CD4-positive, alpha-beta T cell treated with Interleukin-17A for 4 hours (primary cell): ENCODE measurements at regions not wholly inside any gene's neighbourhood (a gene's known extent, or its start where the extent isn't known, plus 50 kb on each side); places are given as distances from the start of the nearest gene placed in this dataset.

ENCODE experiments used
- DNase-seq: peaks from one replicate; pipeline ENCODE4 v3.0.0-alpha.2; 2020; ENCODE audit warnings: mixed read lengths

DNA sequence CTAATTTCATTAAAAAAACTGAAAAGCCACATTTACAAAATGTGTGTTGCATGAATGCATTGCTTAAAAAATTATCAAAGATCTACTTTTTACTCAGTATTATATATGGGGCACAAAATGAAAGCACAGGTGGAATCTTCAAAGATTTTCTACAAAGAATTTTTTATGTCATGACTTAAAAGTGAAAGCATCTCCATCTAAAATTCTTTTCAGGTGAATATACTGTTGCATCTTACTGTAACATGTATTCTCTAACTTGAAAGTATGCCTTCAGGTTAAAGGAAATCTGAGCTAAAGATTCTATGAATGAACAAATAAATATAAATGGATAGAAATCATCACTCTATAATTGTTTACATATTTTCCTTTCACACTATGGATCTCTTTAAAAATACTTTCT is 66.8 kb upstream of the WDR75 start:
- no peak for DNase-seq

DNA sequence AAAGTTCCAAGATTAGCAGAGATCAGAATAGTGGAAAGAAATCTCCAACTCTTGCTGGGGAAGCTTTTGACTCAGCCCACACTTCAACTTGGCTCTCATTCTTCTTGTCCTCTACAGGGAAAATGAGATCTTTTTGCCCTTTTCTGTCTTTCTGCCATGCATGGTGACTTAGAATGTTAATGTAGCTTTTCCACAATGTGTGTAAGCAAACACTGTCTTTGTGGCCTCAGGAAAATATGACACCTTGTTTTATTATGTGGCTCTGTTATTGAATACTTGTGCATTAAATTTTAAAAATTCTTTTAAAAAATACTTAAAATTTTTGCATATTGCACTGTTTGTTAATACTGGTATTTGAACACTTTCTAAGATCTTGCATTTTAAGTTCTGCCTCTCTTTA is 65.4 kb upstream of the WDR75 start:
- DNase-seq: no peak

DNA sequence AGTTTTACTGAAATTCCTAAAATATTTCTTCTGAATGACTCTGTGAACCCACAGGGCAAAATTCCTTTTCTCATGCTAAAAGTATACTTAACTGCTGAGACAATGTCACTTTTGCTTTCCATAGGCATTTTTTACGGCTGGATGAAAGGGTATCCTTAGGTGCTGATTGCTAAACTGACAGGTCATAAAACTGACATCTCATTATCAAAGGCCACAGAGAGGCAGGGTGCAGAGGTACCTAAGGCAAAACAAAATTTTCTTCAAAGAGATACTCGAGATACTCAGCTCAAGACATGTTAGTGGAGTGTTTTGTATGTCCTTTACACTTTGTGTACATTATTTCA is 62.0 kb upstream of the WDR75 start:
- no peak for DNase-seq

DNA sequence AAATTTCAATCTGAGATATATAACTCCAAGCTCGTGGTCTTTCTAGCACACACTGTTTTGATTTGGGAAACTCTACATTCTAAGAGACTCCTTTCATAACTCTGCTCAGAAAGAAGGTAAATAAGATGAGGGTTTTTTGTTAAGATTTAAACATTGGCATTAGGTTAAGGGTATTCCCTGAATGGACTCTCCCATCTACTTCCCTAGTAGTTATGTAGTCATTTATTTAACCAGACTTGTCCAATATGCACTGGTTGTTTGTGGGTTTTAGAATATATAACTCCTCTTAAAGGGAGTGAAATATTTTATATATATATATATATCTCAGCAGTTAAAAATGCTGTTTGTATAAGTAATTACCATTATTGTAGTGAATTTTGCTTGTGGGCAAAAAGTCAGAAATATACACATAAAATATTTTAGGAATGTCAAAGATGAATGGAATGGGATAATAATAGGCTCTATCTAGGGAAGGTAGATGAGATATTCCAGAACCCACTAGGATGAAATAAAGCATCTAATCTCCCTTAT is 61.5 kb upstream of the WDR75 start:
- DNase-seq: no peak

DNA sequence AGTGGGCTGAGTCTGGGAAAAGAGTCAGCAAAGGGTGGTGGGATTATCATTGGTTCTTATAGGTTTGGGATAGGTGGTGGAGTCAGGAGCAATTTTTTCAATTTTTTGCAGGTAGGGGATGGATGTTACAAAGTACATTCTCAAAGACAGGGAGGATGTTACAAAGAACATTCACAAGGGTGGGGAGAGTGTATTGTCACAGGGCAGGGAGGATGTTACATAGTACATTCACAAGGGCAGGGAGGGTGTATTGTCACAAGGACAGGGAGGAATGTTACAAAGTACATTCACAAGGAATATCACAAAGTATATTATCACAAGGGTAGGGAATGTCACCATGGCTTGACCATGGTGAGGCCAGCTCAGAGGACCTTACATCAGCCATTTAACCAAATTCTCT is 58.6 kb upstream of the WDR75 start:
- DNase-seq: no peak

DNA sequence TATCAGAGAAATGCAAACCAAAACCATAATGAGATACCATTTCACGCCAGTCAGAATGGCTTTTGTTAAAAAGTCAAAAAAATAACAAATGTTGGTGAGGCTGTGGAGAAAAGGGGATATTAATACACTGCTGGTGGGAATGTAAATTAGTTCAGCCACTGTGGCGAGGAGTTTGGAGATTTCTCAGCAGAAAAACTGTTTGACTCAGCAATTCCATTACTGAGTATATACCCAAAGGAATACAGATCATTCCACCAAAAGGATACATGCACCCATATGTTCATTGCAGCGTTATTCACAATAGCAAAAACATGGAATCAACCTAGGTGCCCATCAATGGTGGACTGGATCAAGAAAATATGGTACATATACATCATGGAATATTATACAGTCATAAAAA is 54.5 kb upstream of the WDR75 start:
- no peak for DNase-seq

DNA sequence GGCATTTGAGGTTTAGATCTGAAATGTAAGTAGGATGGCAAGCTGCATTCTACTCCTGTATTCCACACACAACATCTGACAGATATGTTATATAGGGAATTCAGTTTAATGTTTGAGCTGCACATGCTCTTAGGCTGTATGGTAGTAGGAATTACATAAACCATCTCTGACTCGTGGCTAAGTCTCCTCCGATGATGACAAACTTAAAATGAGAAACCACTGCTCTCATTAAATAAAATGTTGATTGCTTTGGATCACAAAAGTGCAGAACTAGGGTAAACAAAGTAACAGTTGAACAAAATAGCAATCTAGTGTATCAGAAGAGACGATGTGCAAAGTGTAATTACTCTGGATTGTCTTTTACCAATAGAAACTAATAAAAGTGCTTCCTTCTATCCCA is 50.1 kb upstream of the WDR75 start:
- DNase-seq: no peak
